Tibial artery (tissue), 4 donors: ENCODE measurements at regions not wholly inside any gene's neighbourhood (a gene's known extent, or its start where the extent isn't known, plus 50 kb on each side); places are given as distances from the start of the nearest gene placed in this dataset.

Source experiments
- DNase-seq, 2 donors: peaks; one replicate each; pipeline ENCODE4 v3.0.0-alpha.2; 2019
- H3K27ac ChIP-seq, 2 donors: fragments of 200-600 bp; sonication (generic) in 1 of 2; 1 replicate in 1 of 2; 2 replicates in 1 of 2; pipeline ENCODE4 v1.5.1; 2018 to 2019; ENCODE audit warnings: mild to moderate bottlenecking in 1 of 2
- H3K27me3 ChIP-seq, 2 donors: fragments of 200-600 bp; sonication (generic) in 1 of 2; one replicate each; pipeline versions ENCODE4 v1.5.1 to v1.6.0; 2016 to 2019
- H3K36me3 ChIP-seq, 3 donors: fragments of 200-600 bp; sonication (generic) in 2 of 3; one replicate each; pipeline ENCODE4 v1.5.1; 2016 to 2019; ENCODE audit warnings: mild to moderate bottlenecking in 2 of 3
- H3K4me1 ChIP-seq, 4 donors: fragments of 200-600 bp; sonication (generic) in 2 of 4; 1 replicate in 3 of 4; 2 replicates in 1 of 4; pipeline ENCODE4 v1.5.1; 2016 to 2019
- H3K4me3 ChIP-seq, 2 donors: fragments of 200-600 bp; sonication (generic) in 1 of 2; 1 replicate in 1 of 2; 2 replicates in 1 of 2; pipeline ENCODE4 v1.5.1; 2018 to 2019; ENCODE audit warnings: mild to moderate bottlenecking in 2 of 2
- H3K9me3 ChIP-seq, 3 donors: fragments of 200-600 bp; sonication (generic) in 1 of 3; one replicate each; pipeline ENCODE4 v1.5.1; 2016 to 2019
- intact Hi-C: fragments of 100-400 bp; cut with DNase I; formaldehyde crosslinking; loops from one replicate; pipeline ENCODE4 v1.15.0; 2023; ENCODE audit warnings: low total_unique reads
- TF ChIP-seq, protein P1 (sequence below), 2 experiments: fragments of 200-600 bp in 1 of 2; fragments of 450-650 bp in 1 of 2; IDR thresholded peaks; one replicate each; pipeline ENCODE4 v1.5.1; 2017 to 2019; ENCODE audit warnings: antibody characterized with exemption in 2 of 2, mild to moderate bottlenecking in 1 of 2, moderate library complexity in 1 of 2

DNA sequence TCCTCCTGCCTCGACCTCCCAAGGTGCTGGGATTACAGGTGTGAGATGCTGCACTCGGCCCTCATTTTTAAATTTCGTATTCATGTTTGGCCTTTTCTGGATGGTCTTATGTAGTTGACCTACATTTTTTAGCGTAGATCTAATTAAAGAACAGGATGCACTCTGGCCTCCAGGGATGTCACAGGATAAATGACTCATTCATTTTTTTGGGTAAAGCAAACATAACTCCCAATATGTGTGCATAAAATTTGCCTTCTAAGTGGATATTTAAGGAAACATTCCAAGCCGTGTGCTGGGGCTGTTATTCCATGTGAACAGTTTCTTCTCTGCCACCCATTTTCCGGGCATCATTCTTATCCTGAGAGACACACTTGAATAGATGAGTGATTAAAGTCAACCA is 501.6 kb downstream of the IRX1 start:
- no peaks in the 10 kb centered on the region for H3K9me3 ChIP-seq
- no peaks in the 10 kb centered on the region for H3K27me3 ChIP-seq
- no peaks in the 10 kb centered on the region for H3K36me3 ChIP-seq
- H3K27ac ChIP-seq: no peak overlapping the region
- DNase-seq: no peak
- no peaks in the 10 kb centered on the region for H3K4me1 ChIP-seq
- no peak overlapping the region for H3K4me3 ChIP-seq
- intact Hi-C loops: no loop called here
- TF ChIP-seq, protein P1, sequence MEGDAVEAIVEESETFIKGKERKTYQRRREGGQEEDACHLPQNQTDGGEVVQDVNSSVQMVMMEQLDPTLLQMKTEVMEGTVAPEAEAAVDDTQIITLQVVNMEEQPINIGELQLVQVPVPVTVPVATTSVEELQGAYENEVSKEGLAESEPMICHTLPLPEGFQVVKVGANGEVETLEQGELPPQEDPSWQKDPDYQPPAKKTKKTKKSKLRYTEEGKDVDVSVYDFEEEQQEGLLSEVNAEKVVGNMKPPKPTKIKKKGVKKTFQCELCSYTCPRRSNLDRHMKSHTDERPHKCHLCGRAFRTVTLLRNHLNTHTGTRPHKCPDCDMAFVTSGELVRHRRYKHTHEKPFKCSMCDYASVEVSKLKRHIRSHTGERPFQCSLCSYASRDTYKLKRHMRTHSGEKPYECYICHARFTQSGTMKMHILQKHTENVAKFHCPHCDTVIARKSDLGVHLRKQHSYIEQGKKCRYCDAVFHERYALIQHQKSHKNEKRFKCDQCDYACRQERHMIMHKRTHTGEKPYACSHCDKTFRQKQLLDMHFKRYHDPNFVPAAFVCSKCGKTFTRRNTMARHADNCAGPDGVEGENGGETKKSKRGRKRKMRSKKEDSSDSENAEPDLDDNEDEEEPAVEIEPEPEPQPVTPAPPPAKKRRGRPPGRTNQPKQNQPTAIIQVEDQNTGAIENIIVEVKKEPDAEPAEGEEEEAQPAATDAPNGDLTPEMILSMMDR (IDR thresholded peaks at IDR 0.05): no peak

GRCh38 chr5:4098226-4098625 is 502.6 kb downstream of the IRX1 start:
- Histone ChIP-seq H3K4me1 (no peaks in the 10 kb centered on the region), H3K27me3 (no peaks in the 10 kb centered on the region), H3K27ac (no peak overlapping the region), H3K9me3 (no peaks in the 10 kb centered on the region), H3K4me3 (no peak overlapping the region), H3K36me3 (no peaks in the 10 kb centered on the region)
- intact Hi-C loops: no loop called here
- DNase-seq: no peak
- TF ChIP-seq, protein P1 (IDR thresholded peaks at IDR 0.05): no peak

DNA sequence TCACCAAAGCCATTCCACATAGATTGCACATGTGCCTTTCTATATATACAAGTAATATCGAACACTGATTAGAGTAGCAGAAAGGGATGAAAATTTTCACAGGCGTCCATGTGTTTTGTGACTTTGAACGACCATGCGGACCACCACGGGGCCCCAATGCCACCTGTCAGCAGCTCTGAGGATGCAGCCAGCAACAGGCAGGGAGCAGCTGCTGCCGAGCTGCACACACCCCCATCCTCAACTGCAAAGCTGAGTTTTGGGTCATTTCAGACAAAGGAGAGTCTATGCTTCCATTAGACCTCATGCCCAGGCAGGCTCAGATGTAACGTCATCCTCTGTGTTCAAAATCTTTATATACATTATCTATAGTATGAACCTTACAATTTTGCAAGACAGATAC is 503.8 kb downstream of the IRX1 start:
- no peaks in the 10 kb centered on the region for H3K36me3 ChIP-seq
- no peaks in the 10 kb centered on the region for H3K9me3 ChIP-seq
- no peaks in the 10 kb centered on the region for H3K4me1 ChIP-seq
- intact Hi-C loops: no loop called here
- H3K27ac ChIP-seq: no peak overlapping the region
- TF ChIP-seq, protein P1 (IDR thresholded peaks at IDR 0.05): no peak
- no peaks in the 10 kb centered on the region for H3K27me3 ChIP-seq
- H3K4me3 ChIP-seq: no peak overlapping the region
- DNase-seq: no peak

GRCh38 chr5:4100739-4101138 is 505.1 kb downstream of the IRX1 start:
- Histone ChIP-seq H3K4me1 (no peaks in the 10 kb centered on the region), H3K4me3 (no peak overlapping the region), H3K27me3 (no peaks in the 10 kb centered on the region), H3K9me3 (no peaks in the 10 kb centered on the region), H3K27ac (no peak overlapping the region), H3K36me3 (no peaks in the 10 kb centered on the region)
- DNase-seq: no peak
- intact Hi-C loops: no loop called here
- TF ChIP-seq, protein P1 (IDR thresholded peaks at IDR 0.05): no peak

- intact Hi-C loops: no loop called here
- Histone ChIP-seq H3K27me3 (no peaks in the 10 kb centered on the region), H3K27ac (no peak overlapping the region), H3K36me3 (no peaks in the 10 kb centered on the region), H3K4me3 (no peak overlapping the region), H3K9me3 (no peaks in the 10 kb centered on the region), H3K4me1 (no peaks in the 10 kb centered on the region)
- TF ChIP-seq, protein P1 (IDR thresholded peaks at IDR 0.05): no peak
- no peak for DNase-seq
Measured at GRCh38 chr5:4101189-4101588, 505.6 kb downstream of the IRX1 start.
